ENCODE measurements at regions not wholly inside any gene's neighbourhood (a gene's known extent, or its start where the extent isn't known, plus 50 kb on each side); places are given as distances from the start of the nearest gene placed in this dataset.
A peak's percentile ranks its signal among the peaks of the same experiment; 100 is the strongest.
"Not testable (repeated sequence)": the region's sequence is repeated elsewhere in the genome, so short reads cannot be mapped to it uniquely, and the experiment has no call there.

DNA sequence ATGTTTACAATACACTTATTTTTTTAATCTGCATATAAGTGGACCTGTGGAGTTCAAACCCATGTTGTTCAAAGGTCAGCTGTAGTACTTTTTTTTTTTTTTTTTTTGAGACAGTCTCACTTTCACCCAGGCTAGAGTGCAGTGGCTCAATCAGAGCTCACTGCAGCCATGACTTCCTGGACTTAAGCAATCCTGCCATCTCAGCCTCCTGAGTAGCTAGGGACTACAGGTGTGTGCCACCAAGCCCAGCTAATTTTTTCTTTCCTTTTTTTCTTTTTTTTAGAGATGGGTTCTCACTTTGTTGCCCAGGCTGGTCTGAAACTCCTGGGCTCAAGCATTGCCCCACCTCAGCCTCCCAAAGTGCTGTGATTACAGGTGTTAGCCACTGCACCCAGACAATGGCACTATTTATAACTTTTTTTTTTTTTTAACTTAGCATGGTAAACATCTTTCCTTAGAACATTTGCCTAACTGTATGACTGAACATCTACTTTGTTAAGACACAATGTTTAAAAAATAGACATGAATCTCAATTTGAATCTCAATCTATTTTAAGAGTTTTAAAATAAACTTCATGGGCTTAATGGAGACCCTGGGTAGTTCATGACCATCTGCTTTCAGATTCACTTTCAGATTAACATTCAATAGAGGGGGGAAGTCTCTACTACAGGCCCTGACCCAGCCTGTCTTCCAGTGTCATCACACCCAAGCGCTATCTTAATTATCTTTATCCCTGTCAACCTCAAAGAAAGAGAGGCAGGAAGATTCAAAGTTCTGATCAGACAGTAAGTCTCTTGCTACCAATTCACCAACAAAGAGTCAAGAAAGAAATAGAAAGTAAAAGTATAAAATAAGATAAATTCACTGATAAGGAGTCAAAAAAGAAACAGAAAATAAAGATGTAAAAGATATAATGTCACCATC, 97.7 kb upstream of the DOCK9 start:
- DNase-seq (ENCODE audit: low read depth in 2 of 2), result no peak

DNA sequence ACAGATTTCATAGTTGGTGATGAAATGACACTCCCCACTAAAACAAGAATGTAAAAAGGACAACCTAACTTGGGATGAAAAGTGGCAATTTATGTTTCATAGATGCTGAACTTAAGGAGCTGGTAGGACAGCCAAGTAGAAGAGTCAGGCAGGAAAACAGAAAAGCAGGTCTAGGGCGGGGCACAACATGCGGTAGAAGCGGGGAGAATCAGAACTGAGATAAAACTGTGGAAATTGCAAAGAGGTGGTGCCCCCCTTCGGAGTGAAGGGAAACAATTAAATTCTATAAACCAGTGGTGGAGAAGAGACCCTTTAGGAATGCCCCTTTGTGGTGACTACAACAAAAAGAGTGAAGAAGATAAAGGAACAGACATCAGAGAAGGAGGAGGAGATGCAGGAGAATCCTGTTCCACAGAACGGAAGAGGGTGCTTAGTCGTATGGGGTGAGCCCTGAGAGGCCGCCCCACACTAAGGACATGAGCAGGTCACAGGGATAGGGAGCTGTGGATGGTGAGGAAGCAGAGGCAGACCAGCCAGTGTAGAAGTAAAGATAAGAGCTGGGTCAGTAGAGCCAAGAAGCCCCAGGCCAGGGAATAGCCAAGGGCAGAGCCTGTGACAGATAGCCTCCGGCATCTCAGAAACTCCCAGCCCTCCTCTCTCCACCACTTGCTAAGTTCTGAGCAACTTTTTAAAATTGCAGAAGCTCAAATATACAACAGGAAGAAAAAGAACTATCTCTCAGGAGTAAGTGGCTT, 100.3 kb upstream of the DOCK9 start:
- no peak for DNase-seq (ENCODE audit: low read depth in 2 of 2)

DNA sequence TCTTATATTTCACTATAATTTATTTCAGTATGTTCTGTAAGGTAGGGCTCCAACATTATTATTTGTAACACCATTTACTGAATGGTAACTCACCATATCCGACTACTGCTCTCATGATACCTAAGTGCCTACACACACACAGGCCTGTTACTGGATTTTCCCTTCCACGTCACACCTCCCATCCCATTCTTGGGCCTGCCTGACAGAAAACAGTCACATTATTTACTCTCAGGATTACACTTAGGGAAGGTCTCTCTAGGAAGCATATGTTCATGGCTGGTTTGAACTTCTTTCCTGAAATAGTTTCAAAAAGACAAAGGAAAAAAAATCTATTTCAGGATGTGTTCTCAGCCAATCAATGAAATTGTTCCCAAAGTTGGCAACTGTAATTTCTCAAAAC, 102.3 kb upstream of the DOCK9 start:
- no peak for DNase-seq (ENCODE audit: low read depth in 2 of 2)

DNA sequence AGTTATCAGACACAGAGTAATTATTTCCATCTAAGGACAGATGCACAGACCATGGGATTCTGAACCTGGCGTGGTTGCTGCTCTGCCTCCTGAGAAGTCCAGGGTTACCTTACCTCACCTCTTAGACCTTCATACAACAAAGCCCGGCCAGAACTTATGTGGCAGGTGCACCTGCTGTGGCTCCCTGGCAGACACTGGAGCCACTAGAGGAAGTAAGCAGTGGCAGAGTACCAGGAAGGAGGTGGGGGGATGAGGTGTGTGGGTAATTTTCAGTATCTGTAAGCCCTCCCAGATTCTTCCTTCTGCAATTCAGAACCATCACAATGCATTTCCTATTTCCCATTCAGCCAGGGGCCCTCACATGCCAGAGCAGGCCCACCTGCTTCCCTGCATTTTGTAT, 106.1 kb upstream of the DOCK9 start:
- no peak for DNase-seq (ENCODE audit: low read depth in 2 of 2)

DNA sequence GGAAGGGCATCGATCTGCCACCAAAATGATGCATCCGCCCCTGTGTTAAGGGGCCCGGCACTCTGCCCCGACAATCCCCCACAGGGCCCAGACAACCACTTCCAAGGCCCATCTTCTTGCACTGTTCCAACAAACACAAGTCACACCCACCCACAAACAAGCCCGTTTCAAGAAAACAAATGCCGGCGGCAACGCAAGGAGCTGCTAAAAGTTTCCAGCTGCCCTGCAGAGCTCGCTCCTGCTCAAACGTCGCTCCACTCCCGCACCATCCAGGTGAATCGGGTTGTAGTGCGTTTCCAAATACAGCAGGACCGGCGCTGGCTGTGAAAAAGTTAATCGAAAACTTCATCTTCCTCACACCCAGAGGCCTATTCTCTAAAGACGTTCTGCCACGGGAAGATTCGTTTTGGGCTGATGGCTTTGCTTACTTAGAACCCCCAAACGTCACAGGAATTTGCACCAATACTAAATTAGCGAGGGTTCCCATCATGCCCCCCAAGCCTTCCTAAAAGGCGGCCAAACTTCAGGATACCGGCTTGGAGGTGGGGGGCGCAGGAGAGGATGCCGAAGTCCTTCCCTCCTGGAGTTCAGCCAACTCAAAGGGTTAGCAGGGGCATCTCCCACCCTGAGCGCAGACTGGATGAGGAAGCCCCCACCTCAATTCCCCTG, 107.4 kb upstream of the DOCK9 start:
- DNase-seq (ENCODE audit: low read depth in 2 of 2), result no peak

DNA sequence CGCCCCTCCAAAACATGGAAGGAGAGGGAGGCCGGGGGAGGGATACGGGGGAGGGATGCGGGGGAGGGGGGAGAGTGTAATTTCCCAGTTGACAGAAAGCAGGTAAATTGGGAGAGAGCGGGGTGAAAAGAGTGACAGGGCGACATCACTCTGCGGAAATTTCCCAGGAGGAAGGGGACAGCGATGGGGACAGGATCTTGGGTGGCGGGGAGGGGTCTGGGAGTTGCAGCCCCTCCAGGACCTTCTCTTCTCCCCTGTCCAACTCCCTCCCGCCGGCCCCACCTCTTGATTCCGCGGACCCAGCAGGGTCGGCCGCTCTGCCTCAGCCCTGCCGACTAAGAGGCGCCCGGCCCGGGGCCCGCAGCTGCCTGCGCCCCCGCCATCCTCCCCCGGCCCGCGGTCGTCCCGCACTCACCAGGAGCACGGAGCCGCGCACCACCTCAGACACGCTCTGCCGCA, 108.0 kb upstream of the DOCK9 start:
- peak in 1 of 2 donors; percentile 49 for DNase-seq (ENCODE audit: low read depth in 2 of 2)

DNA sequence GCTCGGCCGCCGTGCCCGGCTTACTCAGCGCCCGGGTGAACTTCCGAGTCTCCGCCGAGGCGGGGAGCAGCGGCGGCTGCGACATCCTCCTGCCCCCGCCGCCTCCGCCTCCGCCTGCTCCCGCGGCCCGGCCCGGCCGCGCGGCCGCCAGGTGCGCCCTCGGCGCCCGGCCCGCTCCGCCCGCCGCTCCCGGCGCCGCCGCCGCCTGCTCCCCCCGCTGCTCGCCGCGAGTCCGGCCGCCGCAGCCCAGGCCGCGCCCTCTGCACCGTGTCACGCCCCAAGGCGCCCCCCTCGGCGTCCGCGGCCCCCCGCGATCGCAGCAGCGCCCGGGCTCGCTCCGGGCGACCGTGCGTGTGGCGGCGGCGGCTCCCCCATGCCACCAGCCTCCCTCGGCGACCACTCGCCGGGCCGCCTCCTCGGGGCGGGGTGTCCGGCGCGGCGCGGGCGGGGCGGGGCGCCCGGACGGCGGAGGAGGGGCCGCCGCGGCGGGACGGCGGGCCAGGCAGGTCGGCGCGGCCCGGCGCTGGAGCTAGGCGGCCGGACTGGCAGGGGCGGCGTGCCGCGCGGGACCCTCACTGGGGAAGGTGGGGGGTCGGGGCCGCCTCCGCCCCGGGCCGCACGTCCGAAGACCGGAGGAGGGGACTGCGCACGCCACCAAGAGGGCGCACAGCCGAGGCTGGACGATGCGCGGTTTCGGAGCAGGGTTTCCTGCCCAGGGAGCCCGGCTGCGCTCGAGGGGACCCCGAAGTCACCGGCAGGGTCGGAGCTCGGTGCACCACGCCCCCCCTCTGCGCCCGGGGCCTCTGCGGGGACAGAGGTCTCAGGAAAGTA, 108.6 kb upstream of the DOCK9 start:
- peak; percentile 45 for DNase-seq (ENCODE audit: low read depth in 2 of 2)

DNA sequence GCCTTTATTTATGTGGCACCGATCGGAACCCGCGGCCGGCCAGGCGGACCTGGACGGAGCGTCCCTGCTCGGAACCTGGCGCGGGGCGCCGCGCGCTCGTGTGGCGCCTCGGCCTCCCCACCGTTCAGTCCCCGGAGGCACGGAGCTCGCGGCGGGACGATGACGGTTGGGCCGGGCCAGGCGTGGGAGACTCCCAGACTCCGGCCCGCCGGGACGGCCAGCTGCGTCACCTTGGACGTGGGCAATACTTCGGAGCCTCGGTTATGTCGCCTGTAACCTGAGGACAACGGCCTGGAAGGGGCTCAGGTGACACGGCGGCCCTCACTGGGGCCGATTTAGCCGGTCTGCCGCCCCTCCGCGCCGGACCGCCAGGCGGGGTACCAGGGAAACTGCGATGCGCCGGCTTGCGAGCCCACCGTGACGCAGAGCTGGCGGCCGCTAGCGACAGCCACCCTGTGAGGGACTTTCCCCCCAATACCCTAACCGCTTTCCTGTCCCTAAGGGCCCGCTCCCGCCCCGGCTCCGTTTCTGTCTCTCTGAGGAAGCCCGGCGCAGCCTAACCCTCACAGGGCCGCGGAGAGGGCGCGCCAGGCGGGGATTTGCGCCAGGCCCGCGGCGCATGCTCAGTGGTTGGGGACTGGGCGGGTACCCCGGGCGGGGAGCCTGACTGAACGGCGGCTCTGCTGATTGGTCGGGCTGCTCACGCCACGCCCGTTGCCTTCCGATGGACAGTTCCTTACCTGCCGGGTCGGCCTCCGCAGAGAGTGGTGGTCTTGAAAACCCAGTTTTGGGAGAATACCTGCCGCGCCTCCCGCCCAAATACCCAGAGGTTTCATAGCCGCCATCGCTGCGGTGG, 109.5 kb upstream of the DOCK9 start:
- peak; percentile 91 for DNase-seq (ENCODE audit: low read depth in 2 of 2)

DNA sequence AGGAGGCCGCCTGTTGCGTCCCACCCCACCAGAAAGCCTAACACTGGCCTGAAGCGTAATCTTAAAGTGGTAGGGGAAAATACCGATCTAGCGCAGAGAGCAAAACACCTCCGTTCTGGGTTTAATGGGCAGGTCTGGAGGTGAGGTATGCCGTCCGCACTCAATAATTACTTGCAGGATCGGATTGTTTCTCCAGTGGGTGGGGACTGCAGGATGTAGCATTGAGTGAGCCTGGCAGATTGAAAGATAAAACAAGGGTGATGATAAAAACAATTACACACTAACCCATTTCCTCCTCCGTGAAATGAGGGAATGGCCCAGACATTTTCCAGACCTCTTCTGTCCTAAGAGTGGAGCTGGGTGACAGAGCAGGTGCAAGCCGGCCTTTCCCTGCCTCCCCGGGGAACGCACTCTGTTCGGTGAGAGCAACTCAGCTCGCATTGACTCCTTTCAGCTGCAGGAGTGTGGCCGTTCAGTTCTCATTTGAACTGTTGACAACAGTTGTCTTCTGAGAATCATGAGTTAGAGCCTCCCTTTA, 110.2 kb upstream of the DOCK9 start:
- no peak for DNase-seq (ENCODE audit: low read depth in 2 of 2)

DNA sequence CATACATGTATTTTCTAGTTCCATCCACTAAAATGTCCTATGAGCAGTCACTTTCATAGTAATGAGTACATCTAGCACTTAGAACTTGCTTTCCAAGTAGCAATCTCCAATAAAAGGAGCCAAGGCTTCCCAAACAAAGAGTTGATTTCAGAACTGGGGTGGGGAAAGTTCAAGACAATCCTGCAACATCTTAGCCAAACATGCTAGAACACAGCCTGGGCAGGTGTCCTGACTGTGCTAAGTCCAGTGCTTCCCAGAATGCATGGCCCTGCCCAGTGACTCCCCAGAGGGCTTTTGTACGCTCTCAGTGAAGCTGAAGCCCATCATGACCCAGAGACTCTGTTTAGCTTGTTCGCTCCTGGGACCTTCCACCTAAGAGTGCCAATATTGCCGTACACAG, 106.7 kb upstream of the UBAC2 start:
- DNase-seq (ENCODE audit: low read depth in 2 of 2), result no peak

DNA sequence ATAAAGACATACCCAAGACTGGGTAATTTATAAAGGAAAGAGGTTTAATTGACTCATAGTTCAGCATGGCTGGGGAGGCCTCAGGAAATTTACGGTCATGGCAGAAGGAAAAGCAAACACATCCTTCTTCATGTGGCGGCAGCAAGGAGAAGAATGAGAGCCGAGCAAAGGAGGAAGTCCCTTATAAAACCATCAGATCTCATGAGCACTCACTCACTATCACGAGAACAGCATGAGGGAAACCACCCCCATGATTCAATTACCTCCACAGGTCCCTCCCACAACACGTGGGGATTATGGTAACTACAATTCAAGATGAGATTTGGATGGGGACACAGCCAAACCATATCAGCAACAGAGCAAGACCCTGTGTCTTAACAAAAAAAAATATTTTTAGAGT, 98.8 kb upstream of the UBAC2 start:
- DNase-seq (ENCODE audit: low read depth in 2 of 2), result not testable (repeated sequence)

DNA sequence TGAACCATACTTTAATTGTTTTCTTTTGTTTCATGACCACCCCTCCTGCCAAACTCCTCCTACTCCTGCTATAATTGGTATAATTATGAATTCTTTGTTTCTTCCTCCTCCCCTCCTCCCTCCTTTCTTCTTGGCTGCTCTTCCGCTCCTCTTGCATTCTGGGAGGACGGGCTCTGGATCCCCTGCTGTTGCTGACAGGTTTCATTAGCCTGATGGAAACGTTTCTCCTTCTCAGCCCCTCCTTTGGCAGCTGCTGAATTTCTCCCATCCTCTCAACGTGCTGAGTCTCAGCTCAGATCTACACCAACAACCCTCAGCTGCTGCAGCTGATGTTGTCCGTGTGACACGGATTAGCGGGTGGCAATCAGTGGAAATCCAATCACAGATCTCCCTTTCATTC, 97.1 kb upstream of the UBAC2 start:
- no peak for DNase-seq (ENCODE audit: low read depth in 2 of 2)

DNA sequence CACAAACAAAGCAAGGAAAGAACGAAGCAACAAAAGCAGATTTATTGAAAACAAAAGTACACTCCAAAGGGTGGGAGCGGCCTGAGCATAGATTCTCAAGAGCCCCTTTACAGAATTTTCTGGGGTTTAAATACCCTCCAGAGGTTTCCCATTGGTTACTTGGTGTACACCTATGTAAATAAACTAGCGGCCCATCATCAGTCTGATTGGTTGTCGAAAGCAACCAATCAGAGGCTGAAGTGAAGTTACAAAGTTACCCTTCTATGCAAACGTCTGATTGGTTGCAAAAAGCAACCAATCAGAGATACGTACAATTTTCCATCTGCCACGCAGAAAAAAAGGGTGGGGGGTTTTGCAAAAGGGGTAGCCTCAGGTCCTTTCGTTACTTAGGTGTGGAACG, 96.3 kb upstream of the UBAC2 start:
- DNase-seq (ENCODE audit: low read depth in 2 of 2), result no peak

DNA sequence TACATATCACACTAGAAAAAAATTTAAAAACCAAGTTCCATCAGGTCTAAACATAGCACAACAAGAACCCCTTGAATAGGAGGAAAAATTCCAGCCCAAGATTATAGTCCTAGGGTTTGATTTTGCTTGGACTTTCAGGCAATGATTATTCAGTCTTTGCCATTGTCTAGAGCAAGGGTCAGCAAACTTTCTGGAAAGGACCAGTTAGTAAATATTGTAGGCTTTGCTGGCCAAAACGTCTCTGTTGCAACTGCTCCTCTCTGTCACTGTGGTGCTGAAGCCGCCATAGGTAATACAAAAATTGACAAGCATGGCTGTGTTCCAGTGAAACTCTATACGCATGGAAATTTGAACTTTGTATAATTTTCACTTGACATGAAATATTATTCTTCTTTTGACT, 95.5 kb upstream of the UBAC2 start:
- no peak for DNase-seq (ENCODE audit: low read depth in 2 of 2)

DNA sequence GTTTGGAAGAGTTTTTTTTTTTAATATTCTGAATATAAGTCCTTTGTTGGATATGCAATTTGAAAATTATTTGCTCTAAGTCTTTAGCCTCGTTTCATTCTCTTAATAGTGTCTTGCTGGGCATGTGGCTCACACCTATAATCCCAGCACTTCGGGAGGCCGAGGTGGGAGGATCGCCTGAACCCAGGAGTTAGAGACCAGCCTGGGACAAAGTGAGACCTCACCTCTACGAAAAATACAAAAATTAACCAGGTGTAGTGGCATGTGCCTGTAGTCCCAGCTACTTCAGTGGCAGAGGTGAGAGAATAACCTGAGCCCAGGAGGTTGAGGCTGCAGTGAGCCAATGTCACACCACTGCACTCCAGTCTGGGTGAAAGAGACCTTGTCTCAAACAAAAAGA, 87.3 kb upstream of the UBAC2 start:
- DNase-seq (ENCODE audit: low read depth in 2 of 2), result no peak

DNA sequence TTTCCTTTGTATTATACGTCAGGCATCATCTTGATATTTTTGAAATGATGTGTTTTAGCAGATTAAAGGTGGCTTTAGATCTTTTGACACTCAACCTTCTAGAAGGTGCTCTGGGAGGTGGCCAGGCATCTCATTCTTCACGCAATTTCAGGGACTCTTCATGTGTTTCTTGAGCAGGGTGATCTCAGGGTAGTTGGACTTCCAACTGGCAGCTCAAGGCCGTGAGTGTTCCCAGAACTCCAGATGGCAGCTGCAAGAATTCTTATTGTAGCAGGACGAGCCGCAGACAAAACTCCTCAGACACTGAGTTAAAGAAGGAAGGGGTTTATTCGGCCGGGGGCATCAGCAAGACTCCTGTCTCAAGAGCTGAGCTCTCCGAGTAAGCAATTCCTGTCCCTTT, 82.5 kb upstream of the UBAC2 start:
- no peak for DNase-seq (ENCODE audit: low read depth in 2 of 2)

DNA sequence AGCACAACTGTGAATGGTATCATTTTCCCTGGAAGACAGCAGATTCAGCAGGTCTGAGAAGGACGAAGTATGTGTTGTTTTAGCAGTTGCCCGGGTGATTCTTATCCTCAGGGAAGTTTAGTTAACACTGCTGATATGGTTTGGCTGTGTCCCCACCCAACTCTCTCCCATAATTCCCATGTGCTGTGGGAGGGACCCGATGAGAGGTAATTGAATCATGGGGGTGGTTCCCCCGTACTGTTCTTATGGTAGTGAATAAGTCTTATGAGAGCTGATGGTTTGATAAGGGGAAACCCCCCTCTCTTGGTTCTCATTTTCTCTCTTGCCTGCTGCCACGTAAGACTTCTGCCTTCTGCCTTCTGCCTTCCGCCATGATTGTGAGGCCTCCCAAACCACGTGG, 81.0 kb upstream of the UBAC2 start:
- DNase-seq (ENCODE audit: low read depth in 2 of 2), result peak; percentile 4 to 11

DNA sequence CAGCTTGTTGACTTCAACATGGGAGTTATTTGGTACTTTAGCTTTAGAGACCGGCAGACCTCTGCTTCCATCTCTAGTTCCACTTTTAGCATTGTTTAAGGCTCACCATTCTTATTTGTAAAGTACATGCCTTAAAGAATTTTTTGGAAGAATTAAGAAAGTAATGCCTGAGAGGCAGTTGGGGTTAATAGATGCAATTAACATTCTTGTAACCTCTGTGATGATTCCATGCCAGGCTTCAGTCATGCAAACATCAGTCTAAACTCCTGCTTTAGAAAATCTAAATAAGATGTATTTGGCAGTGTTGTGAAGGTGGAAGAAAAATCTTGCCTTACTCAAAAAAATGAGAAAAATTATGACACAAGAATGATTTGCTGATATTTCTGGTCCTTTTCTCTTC, 79.9 kb upstream of the UBAC2 start:
- no peak for DNase-seq (ENCODE audit: low read depth in 2 of 2)

DNA sequence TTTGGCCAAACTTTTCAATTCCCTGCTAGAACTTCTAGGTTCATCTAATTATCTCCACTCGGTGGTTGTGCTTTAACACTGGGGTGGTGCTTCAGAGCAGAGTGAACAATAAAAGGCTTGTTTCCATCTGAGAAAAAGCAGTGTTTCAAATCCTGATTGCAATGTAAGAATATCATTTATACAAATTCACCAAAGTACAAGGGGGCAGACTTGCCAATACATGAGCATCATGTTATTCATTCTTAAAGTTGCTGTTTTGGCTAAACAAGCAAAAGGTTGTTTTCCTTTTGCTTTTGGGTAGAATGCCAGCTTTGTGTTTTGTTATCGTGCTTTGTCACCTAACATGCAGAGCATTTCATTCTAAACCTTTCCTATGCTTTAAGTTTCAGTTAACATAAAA, 78.5 kb upstream of the UBAC2 start:
- DNase-seq (ENCODE audit: low read depth in 2 of 2), result no peak

All from stimulated activated CD8-positive, alpha-beta memory T cell treated with anti-CD3 and anti-CD28 coated beads, Interleukin-2, amount 100 ng/mL, for 48 hours (primary cell).